ES-I3 (cell line): ENCODE measurements at regions not wholly inside any gene's neighbourhood (a gene's known extent, or its start where the extent isn't known, plus 50 kb on each side); places are given as distances from the start of the nearest gene placed in this dataset.

Source experiments
- H3K36me3 ChIP-seq: 2 replicates; pipeline ENCODE4 v1.6.1; 2013; ENCODE audit warnings: mild to moderate bottlenecking, low read length, control low read depth, moderate library complexity; ENCODE audit not compliant: insufficient read depth
- H3K4me1 ChIP-seq: 2 replicates; pipeline ENCODE4 v1.6.1; 2013; ENCODE audit warnings: mild to moderate bottlenecking, control low read depth, low read length; ENCODE audit not compliant: insufficient read depth
- H3K9ac ChIP-seq: 2 replicates; pipeline ENCODE4 v1.6.1; 2013; ENCODE audit warnings: low read depth, mild to moderate bottlenecking, low read length, moderate library complexity
- H3K9me3 ChIP-seq: 2 replicates; pipeline ENCODE4 v1.6.1; 2013; ENCODE audit warnings: mild to moderate bottlenecking, low read length, moderate library complexity; ENCODE audit not compliant: control insufficient read depth, insufficient read depth

DNA sequence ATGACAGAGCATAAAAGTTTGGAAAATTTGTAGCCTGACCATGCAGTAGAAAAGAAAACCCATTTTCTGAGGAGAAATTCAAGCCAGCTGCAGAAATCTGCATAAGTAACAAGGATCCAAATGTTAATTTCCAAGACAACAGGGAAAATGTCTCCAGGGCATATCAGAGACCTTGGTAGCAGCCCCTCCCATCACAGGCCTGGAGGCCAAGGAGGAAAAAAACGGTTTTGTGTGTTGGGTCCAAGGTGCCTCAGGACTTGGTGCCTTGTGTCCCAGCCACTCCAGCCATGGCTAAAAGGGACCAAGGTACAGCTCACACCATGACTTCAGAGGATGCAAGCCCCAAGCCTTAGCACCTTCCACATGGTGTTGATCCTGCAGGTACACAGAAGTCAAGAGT is 324.4 kb downstream of the ETAA1 start:
- no peaks in the 10 kb centered on the region for H3K36me3 ChIP-seq
- no peak overlapping the region for H3K9ac ChIP-seq
- no peaks in the 10 kb centered on the region for H3K4me1 ChIP-seq
- no peaks in the 10 kb centered on the region; the same call in 1 of the 2 replicates for H3K9me3 ChIP-seq

DNA sequence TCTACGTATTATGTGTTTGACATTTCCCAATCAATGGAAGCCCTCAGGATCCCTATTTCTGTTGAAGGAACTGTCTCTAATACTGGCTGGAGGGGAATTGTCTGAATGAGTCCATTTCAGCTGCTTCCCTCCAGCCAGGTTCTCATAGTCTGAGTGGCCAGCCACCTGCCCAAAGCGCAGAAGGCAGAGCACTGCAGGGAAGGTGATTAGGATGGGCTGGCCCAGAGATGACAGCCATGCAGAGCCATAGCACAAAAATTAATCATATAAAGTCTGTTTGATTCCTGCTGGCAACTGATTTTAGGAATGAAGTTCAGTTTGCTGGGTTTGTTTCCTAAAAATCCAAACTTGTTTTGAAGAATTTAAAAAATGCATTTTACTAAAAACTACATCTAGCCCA is 327.1 kb downstream of the ETAA1 start:
- H3K9ac ChIP-seq = no peak overlapping the region
- no peaks in the 10 kb centered on the region for H3K4me1 ChIP-seq
- no peaks in the 10 kb centered on the region; the same call in 1 of the 2 replicates for H3K9me3 ChIP-seq
- H3K36me3 ChIP-seq = no peaks in the 10 kb centered on the region

DNA sequence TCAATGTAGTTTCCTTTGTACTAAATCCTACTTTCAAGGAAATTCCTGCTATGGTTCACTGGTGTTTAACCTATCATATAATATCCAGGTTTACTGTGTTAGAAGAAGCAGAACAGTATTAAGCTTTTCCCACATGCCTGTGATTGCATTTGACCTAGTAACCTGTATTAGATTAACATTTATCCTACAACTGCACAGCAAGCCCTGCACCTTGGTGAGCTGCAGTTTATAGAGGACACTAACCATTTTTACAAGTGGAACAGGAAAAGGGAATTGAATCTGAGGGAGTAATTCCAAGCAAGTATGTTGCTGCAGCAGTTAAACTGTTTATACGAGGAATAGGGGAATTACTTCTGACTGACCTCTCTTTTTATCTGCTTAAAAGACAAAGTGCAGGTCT is 328.6 kb downstream of the ETAA1 start:
- H3K9ac ChIP-seq = no peak overlapping the region
- H3K4me1 ChIP-seq = no peaks in the 10 kb centered on the region
- H3K9me3 ChIP-seq = no peaks in the 10 kb centered on the region; the same call in 1 of the 2 replicates
- H3K36me3 ChIP-seq = no peaks in the 10 kb centered on the region

DNA sequence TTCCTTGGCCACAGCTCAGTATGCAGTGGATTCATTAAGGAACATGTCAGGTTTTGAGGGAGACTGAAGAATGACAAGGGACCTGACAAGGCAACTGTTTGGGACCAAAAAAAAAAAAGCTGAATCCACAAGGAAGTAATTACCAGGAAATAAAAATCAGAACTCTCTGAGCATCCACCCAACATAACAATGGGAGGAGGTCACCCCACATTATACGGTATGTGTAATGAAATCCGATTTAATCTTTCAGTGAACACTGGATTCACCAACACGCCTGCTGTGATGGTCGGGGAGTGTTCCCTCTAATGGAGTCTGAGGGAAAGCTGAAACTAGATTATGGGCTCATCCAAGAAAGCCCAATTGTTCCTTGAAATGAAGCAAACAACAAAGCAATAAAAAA is 329.3 kb downstream of the ETAA1 start:
- no peaks in the 10 kb centered on the region for H3K4me1 ChIP-seq

GRCh38 chr2:67727131-67727530 is 330.0 kb downstream of the ETAA1 start:
- no peak overlapping the region for H3K9ac ChIP-seq
- H3K36me3 ChIP-seq = no peaks in the 10 kb centered on the region
- no peaks in the 10 kb centered on the region for H3K9me3 ChIP-seq
- H3K4me1 ChIP-seq = no peaks in the 10 kb centered on the region

More for the DNA sequence above, 329.3 kb downstream of the ETAA1 start:
- Histone ChIP-seq H3K9me3 (no peaks in the 10 kb centered on the region; the same call in 1 of the 2 replicates), H3K36me3 (no peaks in the 10 kb centered on the region), H3K9ac (no peak overlapping the region)

GRCh38 chr2:67727623-67728022 is 330.5 kb downstream of the ETAA1 start:
- H3K9me3 ChIP-seq = no peaks in the 10 kb centered on the region
- H3K36me3 ChIP-seq = no peaks in the 10 kb centered on the region
- H3K4me1 ChIP-seq = no peaks in the 10 kb centered on the region
- no peak overlapping the region for H3K9ac ChIP-seq

GRCh38 chr2:67729474-67729873 is 332.3 kb downstream of the ETAA1 start:
- no peaks in the 10 kb centered on the region for H3K9me3 ChIP-seq

DNA sequence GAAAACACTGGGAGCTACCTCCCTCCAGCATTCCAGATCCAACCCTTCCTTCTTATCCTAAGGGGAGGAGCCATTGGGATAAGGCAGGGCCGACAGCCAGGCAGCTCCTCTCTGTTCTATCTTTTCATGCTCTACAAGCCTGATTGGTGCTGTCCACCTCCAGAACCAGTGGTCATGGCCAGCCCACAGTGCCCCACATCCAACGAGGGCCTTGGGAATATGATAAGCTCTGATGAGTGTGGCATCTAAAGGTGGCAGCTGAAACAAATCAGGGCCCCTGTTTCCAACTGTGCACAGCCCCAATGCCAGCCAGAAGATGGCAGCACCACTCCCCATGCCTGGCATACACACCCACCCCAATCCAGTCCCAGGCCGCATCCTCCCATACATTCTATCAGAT is 329.3 kb downstream of the C1D start:
- Histone ChIP-seq H3K9ac (peak overlapping the region; percentile 14; the same call in 1 of the 2 replicates), H3K4me1 (no peaks in the 10 kb centered on the region), H3K36me3 (no peaks in the 10 kb centered on the region), H3K9me3 (no peaks in the 10 kb centered on the region)

More at GRCh38 chr2:67729474-67729873, 332.3 kb downstream of the ETAA1 start:
- Histone ChIP-seq H3K9ac (no peak overlapping the region), H3K36me3 (no peaks in the 10 kb centered on the region), H3K4me1 (no peaks in the 10 kb centered on the region)

- Histone ChIP-seq H3K36me3 (no peaks in the 10 kb centered on the region), H3K9ac (no peak overlapping the region), H3K4me1 (no peaks in the 10 kb centered on the region), H3K9me3 (no peaks in the 10 kb centered on the region)
These were observed 310.6 kb downstream of the C1D start for GRCh38 chr2:67752199-67752598.

- Histone ChIP-seq H3K9ac (no peak overlapping the region), H3K36me3 (no peaks in the 10 kb centered on the region), H3K4me1 (no peaks in the 10 kb centered on the region), H3K9me3 (no peaks in the 10 kb centered on the region)
These were observed 309.8 kb downstream of the C1D start for GRCh38 chr2:67752969-67753368.

GRCh38 chr2:67755156-67755882 is 307.5 kb downstream of the C1D start:
- H3K9me3 ChIP-seq = no peaks in the 10 kb centered on the region
- no peaks in the 10 kb centered on the region for H3K36me3 ChIP-seq
- no peaks in the 10 kb centered on the region for H3K4me1 ChIP-seq
- no peak overlapping the region for H3K9ac ChIP-seq

- H3K4me1 ChIP-seq = no peaks in the 10 kb centered on the region
- no peaks in the 10 kb centered on the region for H3K36me3 ChIP-seq
These were observed 301.8 kb downstream of the C1D start for GRCh38 chr2:67760995-67761394.

DNA sequence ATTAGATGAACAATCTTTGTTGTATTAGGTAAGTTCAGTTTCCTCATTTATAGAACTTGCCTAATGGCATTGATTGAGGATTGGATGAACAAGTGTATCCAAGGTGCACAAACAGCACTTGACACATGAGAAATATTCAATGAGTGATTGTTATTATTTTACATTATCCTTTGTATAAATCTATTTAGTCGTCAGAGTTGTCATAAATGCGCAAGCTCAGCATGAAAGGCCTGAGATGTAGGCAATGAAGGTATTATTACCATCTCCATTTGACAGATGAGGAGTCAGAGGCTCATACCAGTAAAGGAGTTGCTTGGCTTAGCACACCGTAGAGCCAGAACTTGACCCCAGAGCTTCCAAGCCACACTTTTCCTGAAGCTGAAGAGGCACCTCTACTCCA is 291.4 kb downstream of the C1D start:
- no peak overlapping the region for H3K9ac ChIP-seq
- no peaks in the 10 kb centered on the region for H3K36me3 ChIP-seq
- H3K9me3 ChIP-seq = no peaks in the 10 kb centered on the region
- H3K4me1 ChIP-seq = no peaks in the 10 kb centered on the region

More at GRCh38 chr2:67760995-67761394, 301.8 kb downstream of the C1D start:
- Histone ChIP-seq H3K9me3 (0 out of 2 replicates have a peak, but pooled peaks cover 4% of the 10 kb centered on the region), H3K9ac (no peak overlapping the region)

- no peak overlapping the region for H3K9ac ChIP-seq
- H3K36me3 ChIP-seq = no peaks in the 10 kb centered on the region
- H3K4me1 ChIP-seq = no peaks in the 10 kb centered on the region
- no peaks in the 10 kb centered on the region for H3K9me3 ChIP-seq
These were observed 290.3 kb downstream of the C1D start for GRCh38 chr2:67772216-67773170.
